HepG2 (cell line): ENCODE measurements at regions not wholly inside any gene's neighbourhood (a gene's known extent, or its start where the extent isn't known, plus 50 kb on each side); places are given as distances from the start of the nearest gene placed in this dataset.

Experiments
- ATAC-seq: fragments of 200-7000 bp; cut with Tn5 transposase; 3 replicates; pipeline ENCODE4 v1.9.1; 2020; ENCODE audit warnings: mild to moderate bottlenecking, moderate library complexity
- BruUV-seq: library from RNA; stranded (reverse); fragments of 400-500 nt; replicated peaks from 2 replicates; lab custom pipeline; 2021; lab: Mats Ljungman, UMichigan
- CTCF ChIA-PET: fragments of 300-600 bp; formaldehyde crosslinking; extraction: SDS; loops from one replicate; lab custom pipeline; 2021; ENCODE audit warnings: low total read pairs, inconsistent platforms, low intra/inter-chr PET ratio; lab: Yijun Ruan, JAX
- POLR2A ChIA-PET: fragments of 350-600 bp; sonication (Branson Sonifier 250); formaldehyde crosslinking; loops from one replicate; lab custom pipeline; 2020; ENCODE audit warnings: antibody characterized with exemption, inconsistent platforms; lab: Yijun Ruan, JAX
- DNase-seq: peaks from one replicate; pipeline ENCODE4 v3.0.0-alpha.2; 2015; ENCODE audit warnings: low spot score
- FAIRE-seq: peaks from 3 replicates; lab custom pipeline; 2011; peaks lifted over from hg19 to GRCh38; lab: Jason Lieb, UNC
- H2AFZ ChIP-seq: one replicate; pipeline ENCODE4 v1.6.1; 2011; ENCODE audit warnings: low read length, inconsistent platforms
- H3K27ac ChIP-seq: fragments of 300-600 bp; 3 replicates; pipeline ENCODE4 v1.8.0; 2011; ENCODE audit warnings: mixed run types, mild to moderate bottlenecking, mixed read lengths, low read length, inconsistent platforms; ENCODE audit not compliant: insufficient read depth; ENCODE audit errors: extremely low read length
- H3K27me3 ChIP-seq, 2 experiments: fragments of 200-600 bp in 1 of 2; 2 replicates in 1 of 2; 3 replicates in 1 of 2; pipeline versions ENCODE4 v1.6.0 to v1.8.0; 2011; ENCODE audit warnings: low read length in 2 of 2, mild to moderate bottlenecking in 2 of 2, moderate library complexity in 2 of 2, inconsistent platforms in 1 of 2; ENCODE audit not compliant: insufficient read depth in 2 of 2, control insufficient read depth in 1 of 2
- H3K36me3 ChIP-seq, 2 experiments: fragments of 200-600 bp in 1 of 2; replicated peaks in 1 of 2; 2 replicates in 1 of 2; 3 replicates in 1 of 2; pipeline versions ENCODE4 v1.5.1 to v1.8.0; 2011; ENCODE audit warnings: low read length in 2 of 2, inconsistent platforms in 1 of 2; ENCODE audit not compliant: insufficient read depth in 2 of 2, control insufficient read depth in 1 of 2
- H3K4me1 ChIP-seq: 2 replicates; pipeline ENCODE4 v1.5.1; 2012; ENCODE audit warnings: low read length, inconsistent platforms; ENCODE audit not compliant: insufficient read depth
- H3K4me2 ChIP-seq: 2 replicates; pipeline ENCODE4 v1.6.0; 2011; ENCODE audit warnings: low read depth, low read length, inconsistent platforms
- H3K4me3 ChIP-seq, 3 experiments: fragments of 200-600 bp in 1 of 3; sonication (generic), shearing (Covaris generic) in 1 of 3; replicated peaks in 1 of 3; 2 replicates each; pipeline ENCODE4 v1.5.1; 2011 to 2016; ENCODE audit warnings: low read length in 3 of 3, inconsistent platforms in 2 of 3, low read depth in 2 of 3, mild to moderate bottlenecking in 2 of 3, control low read depth in 1 of 3, mixed read lengths in 1 of 3; ENCODE audit not compliant: insufficient read depth in 1 of 3
- H3K79me2 ChIP-seq: one replicate; pipeline ENCODE4 v1.6.1; 2011; ENCODE audit warnings: low read length, inconsistent platforms; ENCODE audit not compliant: insufficient read depth
- H3K9ac ChIP-seq: 2 replicates; pipeline ENCODE4 v1.6.0; 2011; ENCODE audit warnings: mild to moderate bottlenecking, low read depth, low read length, inconsistent platforms; ENCODE audit not compliant: insufficient read depth
- H3K9me3 ChIP-seq: 2 replicates; pipeline ENCODE4 v1.5.1; 2012; ENCODE audit warnings: mild to moderate bottlenecking, low read length
- H4K20me1 ChIP-seq: 2 replicates; pipeline ENCODE4 v1.6.0; 2011; ENCODE audit warnings: inconsistent platforms, mild to moderate bottlenecking, low read length, moderate library complexity; ENCODE audit not compliant: insufficient read depth
- GPBP1L1 ChIP-seq: sonication (generic); formaldehyde crosslinking; IDR thresholded peaks from 2 replicates; pipeline ENCODE4 v1.5.0; 2020; ENCODE audit warnings: mild to moderate bottlenecking, missing genetic modification reagents
- HMGA1 ChIP-seq: sonication (generic); formaldehyde crosslinking; conservative IDR thresholded peaks from 2 replicates; pipeline ENCODE4 v1.4.0; 2020; ENCODE audit warnings: missing genetic modification reagents
- HOXA9 ChIP-seq: sonication (generic); formaldehyde crosslinking; IDR thresholded peaks from 2 replicates; pipeline ENCODE4 v1.8.1; 2022; ENCODE audit warnings: missing genetic modification reagents, mild to moderate bottlenecking, moderate library complexity, borderline replicate concordance
- MEIS2 ChIP-seq: sonication (generic); formaldehyde crosslinking; IDR thresholded peaks from 2 replicates; pipeline ENCODE4 v1.9.0; 2021; ENCODE audit warnings: mild to moderate bottlenecking, missing genetic modification reagents
- NR2C2 ChIP-seq: sonication (generic); formaldehyde crosslinking; IDR thresholded peaks from 2 replicates; pipeline ENCODE4 v1.4.0; 2020; ENCODE audit warnings: missing genetic modification reagents, mild to moderate bottlenecking, moderate library complexity, borderline replicate concordance
- RARG ChIP-seq: sonication (generic); formaldehyde crosslinking; IDR thresholded peaks from 2 replicates; pipeline ENCODE4 v1.4.0; 2020; ENCODE audit warnings: low read depth, mild to moderate bottlenecking, missing genetic modification reagents
- SMAD3 ChIP-seq: sonication (generic); formaldehyde crosslinking; IDR thresholded peaks from 2 replicates; pipeline ENCODE4 v1.4.0; 2020; ENCODE audit warnings: missing genetic modification reagents
- SSRP1 ChIP-seq: IDR thresholded peaks from 2 replicates; pipeline ENCODE4 v1.6.1; 2016; ENCODE audit warnings: control low read depth
- TRIM24 ChIP-seq: sonication (generic); formaldehyde crosslinking; IDR thresholded peaks from 2 replicates; pipeline ENCODE4 v1.8.0; 2022; ENCODE audit warnings: mild to moderate bottlenecking, missing genetic modification reagents
- ZBTB1 ChIP-seq: sonication (generic); formaldehyde crosslinking; IDR thresholded peaks from 2 replicates; pipeline ENCODE4 v1.4.0; 2020; ENCODE audit warnings: missing genetic modification reagents, borderline replicate concordance
- ZKSCAN1 ChIP-seq: fragments of 150-350 bp; IDR thresholded peaks from 2 replicates; pipeline ENCODE4 v1.6.1; 2014; ENCODE audit warnings: low read length
- ZNF205 ChIP-seq: IDR thresholded peaks from 2 replicates; pipeline ENCODE4 v1.6.1; 2018; ENCODE audit warnings: missing biosample characterization, missing genetic modification reagents
- ZNF282 ChIP-seq: fragments of 450-650 bp; IDR thresholded peaks from 2 replicates; pipeline ENCODE4 v1.6.1; 2018; ENCODE audit not compliant: partially characterized antibody
- ZNF558 ChIP-seq: sonication (generic); formaldehyde crosslinking; IDR thresholded peaks from 2 replicates; pipeline ENCODE4 v1.9.0; 2022; ENCODE audit warnings: mild to moderate bottlenecking, missing genetic modification reagents, borderline replicate concordance
- ZNF773 ChIP-seq: sonication (generic); formaldehyde crosslinking; IDR thresholded peaks from 2 replicates; pipeline ENCODE4 v1.4.0; 2020; ENCODE audit warnings: missing genetic modification reagents, borderline replicate concordance
- ZNF781 ChIP-seq: sonication (generic); formaldehyde crosslinking; IDR thresholded peaks from 2 replicates; pipeline ENCODE4 v1.5.1; 2020; ENCODE audit warnings: borderline replicate concordance, mild to moderate bottlenecking, missing genetic modification reagents; ENCODE audit errors: not compliant biosample characterization
- WGBS: methylation state at CpG from one replicate; pipeline ENCODE4 v1.1.6; 2017; ENCODE audit warnings: low lambda C conversion rate; 5-methylcytosine and 5-hydroxymethylcytosine counted together
- in situ Hi-C: cut with HindIII; loops from 2 replicates; pipeline ENCODE4 v1.10.0; 2017; ENCODE audit warnings: low pct_unique_long_range_greater_than_20kb; ENCODE audit not compliant: extremely low pct_ligation_motif_present
- intact Hi-C: fragments of 100-400 bp; cut with micrococcal nuclease; formaldehyde crosslinking; loops from one replicate; pipeline ENCODE4 v1.10.0; 2022; ENCODE audit not compliant: unreplicated experiment
- TF ChIP-seq, protein P1 (sequence below): IDR thresholded peaks from 2 replicates; pipeline ENCODE4 v1.6.1; 2016; ENCODE audit warnings: missing genetic modification reagents, missing compliant biosample characterization
- TF ChIP-seq, protein P2 (sequence below): sonication (generic); formaldehyde crosslinking; IDR thresholded peaks from 2 replicates; pipeline ENCODE4 v1.8.1; 2022; ENCODE audit warnings: low read depth, mild to moderate bottlenecking, missing genetic modification reagents

DNA sequence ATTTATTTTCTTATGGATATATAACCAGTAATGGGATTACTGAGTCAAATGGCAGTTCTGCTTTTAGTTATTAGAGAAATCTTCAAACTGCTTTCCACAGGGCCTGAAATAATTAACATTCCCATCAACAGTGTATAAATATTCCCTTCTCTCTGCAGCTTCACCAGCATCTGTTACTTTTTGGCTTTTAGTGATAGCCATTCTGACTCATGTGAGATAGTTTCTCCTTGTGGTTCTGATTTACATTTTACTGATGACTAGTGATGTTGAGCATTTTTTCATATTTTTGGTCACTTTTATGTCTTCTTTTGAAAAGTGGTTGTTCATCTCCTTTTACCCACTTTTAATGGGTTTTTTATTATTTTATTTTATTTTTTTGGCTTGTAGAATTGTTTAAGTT lies 1290.3 kb upstream of the CDH9 start:
- Histone ChIP-seq H3K4me2 (no peak overlapping the region), H3K4me1 (no peaks in the 10 kb centered on the region), H2AFZ (no peak overlapping the region), H3K79me2 (no peaks in the 10 kb centered on the region), H3K9me3 (peaks cover 4% of the 10 kb centered on the region; the same call in 1 of the 2 replicates), H3K36me3 (no peaks in the 10 kb centered on the region), H4K20me1 (no peaks in the 10 kb centered on the region), H3K27ac (no peak overlapping the region), H3K9ac (no peak overlapping the region), H3K27me3 (no peaks in the 10 kb centered on the region), H3K4me3 (no peak overlapping the region)
- no peak for ATAC-seq
- intact Hi-C loops (no loop called here), in situ Hi-C loops (no loop called here)
- DNase-seq, result no peak
- no peak for TF ChIP-seq HMGA1 (CRISPR knock-in tag)
- TF ChIP-seq HOXA9, result no peak
- no peak for TF ChIP-seq MEIS2
- CTCF ChIA-PET, result no interaction called here
- BruUV-seq, result no TSS peak
- FAIRE-seq, result no peak
- POLR2A ChIA-PET, result no interaction called here

- Histone ChIP-seq H3K27me3 (no peaks in the 10 kb centered on the region), H3K36me3 (no peaks in the 10 kb centered on the region), H3K4me3 (no peak overlapping the region), H3K79me2 (no peaks in the 10 kb centered on the region), H3K9me3 (no peaks in the 10 kb centered on the region), H3K4me2 (no peak overlapping the region), H4K20me1 (no peaks in the 10 kb centered on the region), H3K9ac (no peak overlapping the region), H3K4me1 (no peaks in the 10 kb centered on the region), H2AFZ (no peak overlapping the region), H3K27ac (no peak overlapping the region)
- no TSS peak for BruUV-seq
- POLR2A ChIA-PET, result no interaction called here
- ATAC-seq (no peak), FAIRE-seq (no peak), DNase-seq (no peak)
- WGBS, result 4% methylated on average over 2 of the region's 2 CpGs
- intact Hi-C loops, result no loop called here
- in situ Hi-C loops, result no loop called here
- CTCF ChIA-PET, result no interaction called here
- TF ChIP-seq SMAD3 (CRISPR knock-in tag) (no peak), NR2C2 (CRISPR knock-in tag) (no peak), ZNF781 (CRISPR knock-in tag) (no peak), ZNF205 (no peak), TRIM24 (CRISPR knock-in tag) (no peak), ZNF282 (no peak), ZNF558 (CRISPR knock-in tag) (no peak), SSRP1 (CRISPR knock-in tag) (no peak), ZKSCAN1 (no peak), ZBTB1 (CRISPR knock-in tag) (no peak), GPBP1L1 (CRISPR knock-in tag) (no peak), RARG (CRISPR knock-in tag) (no peak), ZNF773 (no peak)
- TF ChIP-seq, protein P1, sequence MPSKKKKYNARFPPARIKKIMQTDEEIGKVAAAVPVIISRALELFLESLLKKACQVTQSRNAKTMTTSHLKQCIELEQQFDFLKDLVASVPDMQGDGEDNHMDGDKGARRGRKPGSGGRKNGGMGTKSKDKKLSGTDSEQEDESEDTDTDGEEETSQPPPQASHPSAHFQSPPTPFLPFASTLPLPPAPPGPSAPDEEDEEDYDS, result no peak
- TF ChIP-seq, protein P2, sequence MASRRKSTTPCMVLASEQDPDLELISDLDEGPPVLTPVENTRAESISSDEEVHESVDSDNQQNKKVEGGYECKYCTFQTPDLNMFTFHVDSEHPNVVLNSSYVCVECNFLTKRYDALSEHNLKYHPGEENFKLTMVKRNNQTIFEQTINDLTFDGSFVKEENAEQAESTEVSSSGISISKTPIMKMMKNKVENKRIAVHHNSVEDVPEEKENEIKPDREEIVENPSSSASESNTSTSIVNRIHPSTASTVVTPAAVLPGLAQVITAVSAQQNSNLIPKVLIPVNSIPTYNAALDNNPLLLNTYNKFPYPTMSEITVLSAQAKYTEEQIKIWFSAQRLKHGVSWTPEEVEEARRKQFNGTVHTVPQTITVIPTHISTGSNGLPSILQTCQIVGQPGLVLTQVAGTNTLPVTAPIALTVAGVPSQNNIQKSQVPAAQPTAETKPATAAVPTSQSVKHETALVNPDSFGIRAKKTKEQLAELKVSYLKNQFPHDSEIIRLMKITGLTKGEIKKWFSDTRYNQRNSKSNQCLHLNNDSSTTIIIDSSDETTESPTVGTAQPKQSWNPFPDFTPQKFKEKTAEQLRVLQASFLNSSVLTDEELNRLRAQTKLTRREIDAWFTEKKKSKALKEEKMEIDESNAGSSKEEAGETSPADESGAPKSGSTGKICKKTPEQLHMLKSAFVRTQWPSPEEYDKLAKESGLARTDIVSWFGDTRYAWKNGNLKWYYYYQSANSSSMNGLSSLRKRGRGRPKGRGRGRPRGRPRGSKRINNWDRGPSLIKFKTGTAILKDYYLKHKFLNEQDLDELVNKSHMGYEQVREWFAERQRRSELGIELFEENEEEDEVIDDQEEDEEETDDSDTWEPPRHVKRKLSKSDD (CRISPR knock-in tag), result no peak
Observed at GRCh38 chr5:28324174-28324573, 1285.8 kb upstream of the CDH9 start.
